DND-41 (cell line): ENCODE measurements at regions not wholly inside any gene's neighbourhood (a gene's known extent, or its start where the extent isn't known, plus 50 kb on each side); places are given as distances from the start of the nearest gene placed in this dataset.

Experiments
- CTCF ChIP-seq: IDR thresholded peaks from 2 replicates; pipeline ENCODE4 v1.5.1; 2012; ENCODE audit warnings: borderline replicate concordance, low read length, moderate library complexity, mild to moderate bottlenecking; ENCODE audit not compliant: poor library complexity, severe bottlenecking; ENCODE audit errors: extremely low read depth
- EZH2 ChIP-seq: IDR thresholded peaks from 3 replicates; pipeline ENCODE4 v1.6.1; 2012; ENCODE audit warnings: borderline replicate concordance, low read depth, mild to moderate bottlenecking, moderate library complexity, low read length, inconsistent platforms; ENCODE audit not compliant: severe bottlenecking

- no peak for TF ChIP-seq CTCF
- no peak for TF ChIP-seq EZH2
Measured at GRCh38 chr15:66937588-66937987, 127.8 kb upstream of the SMAD3 start.
